ENCODE measurements at regions not wholly inside any gene's neighbourhood (a gene's known extent, or its start where the extent isn't known, plus 50 kb on each side); places are given as distances from the start of the nearest gene placed in this dataset.

GRCh38 chr14:96729889-96730288, 67.3 kb upstream of the VRK1 start:
- no peak for DNase-seq

DNA sequence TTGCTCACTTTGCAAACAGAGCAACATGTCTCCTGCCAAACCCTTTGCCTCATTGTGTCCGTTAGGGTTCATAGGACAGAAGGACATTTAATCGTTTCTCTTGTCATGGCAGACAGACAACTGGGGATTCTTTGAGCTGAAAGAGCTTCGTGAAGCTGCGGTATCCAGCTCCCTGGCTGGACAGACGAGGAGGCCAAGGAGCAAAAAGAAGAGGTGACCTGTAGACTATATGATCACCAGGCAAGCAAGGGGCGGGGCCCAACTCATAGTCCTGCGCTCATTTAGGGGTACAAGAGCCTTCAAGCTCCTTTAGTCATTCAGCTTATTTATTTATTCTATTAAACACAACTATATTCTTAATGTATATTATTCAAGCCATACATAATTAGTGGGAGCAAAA, 66.8 kb upstream of the VRK1 start:
- no peak for DNase-seq

DNA sequence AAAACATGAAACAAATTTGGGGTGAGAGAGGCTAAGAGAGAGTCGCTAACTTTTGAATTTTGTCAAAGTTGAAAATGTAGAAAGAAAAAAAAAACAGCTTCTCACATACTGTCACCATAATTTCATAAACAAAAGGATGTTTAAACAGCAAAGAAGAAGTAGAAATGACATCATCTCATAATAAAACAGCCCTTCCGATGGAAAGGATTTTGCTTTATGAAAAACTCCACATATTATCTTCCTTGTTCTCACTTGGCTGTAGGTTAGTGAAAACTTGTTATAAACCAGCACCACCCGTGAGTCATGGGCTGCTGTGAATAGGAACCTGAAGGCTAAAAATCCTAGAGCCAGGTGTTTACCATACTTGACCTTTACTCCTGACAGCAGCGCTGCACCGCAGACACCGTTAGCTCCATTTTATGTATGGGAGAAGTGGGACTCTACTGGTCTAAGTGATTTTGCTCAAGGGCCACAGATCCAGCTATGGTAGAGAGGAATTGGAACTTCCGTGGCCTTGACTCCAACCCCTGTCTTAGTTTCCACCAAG, 63.0 kb upstream of the VRK1 start:
- DNase-seq, result no peak

- DNase-seq, result no peak
Observed at GRCh38 chr14:96735526-96735925, 61.7 kb upstream of the VRK1 start.

DNA sequence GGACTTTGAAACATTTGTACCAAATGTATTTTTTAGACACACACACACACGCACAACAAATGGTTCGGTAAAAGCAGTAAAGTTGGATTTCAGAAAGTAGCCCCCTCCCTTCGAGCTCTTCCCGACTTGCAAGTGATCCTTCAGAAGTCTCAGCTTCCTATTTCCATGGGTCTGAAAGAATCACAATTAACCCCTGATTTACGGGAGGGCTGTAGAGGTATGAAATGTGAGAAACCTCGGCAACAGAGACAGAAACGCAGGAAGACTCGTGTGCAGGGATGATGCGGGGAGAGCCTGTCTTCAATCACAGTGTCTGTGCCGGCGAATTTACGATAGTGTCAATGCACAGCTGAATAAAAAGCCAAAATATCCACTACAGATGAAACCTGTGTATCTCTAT, 60.7 kb upstream of the VRK1 start:
- DNase-seq, result no peak

GRCh38 chr14:96737881-96738280, 59.3 kb upstream of the VRK1 start:
- no peak for DNase-seq

- no peak for DNase-seq
Observed at GRCh38 chr14:96739200-96739910, 57.8 kb upstream of the VRK1 start.

DNA sequence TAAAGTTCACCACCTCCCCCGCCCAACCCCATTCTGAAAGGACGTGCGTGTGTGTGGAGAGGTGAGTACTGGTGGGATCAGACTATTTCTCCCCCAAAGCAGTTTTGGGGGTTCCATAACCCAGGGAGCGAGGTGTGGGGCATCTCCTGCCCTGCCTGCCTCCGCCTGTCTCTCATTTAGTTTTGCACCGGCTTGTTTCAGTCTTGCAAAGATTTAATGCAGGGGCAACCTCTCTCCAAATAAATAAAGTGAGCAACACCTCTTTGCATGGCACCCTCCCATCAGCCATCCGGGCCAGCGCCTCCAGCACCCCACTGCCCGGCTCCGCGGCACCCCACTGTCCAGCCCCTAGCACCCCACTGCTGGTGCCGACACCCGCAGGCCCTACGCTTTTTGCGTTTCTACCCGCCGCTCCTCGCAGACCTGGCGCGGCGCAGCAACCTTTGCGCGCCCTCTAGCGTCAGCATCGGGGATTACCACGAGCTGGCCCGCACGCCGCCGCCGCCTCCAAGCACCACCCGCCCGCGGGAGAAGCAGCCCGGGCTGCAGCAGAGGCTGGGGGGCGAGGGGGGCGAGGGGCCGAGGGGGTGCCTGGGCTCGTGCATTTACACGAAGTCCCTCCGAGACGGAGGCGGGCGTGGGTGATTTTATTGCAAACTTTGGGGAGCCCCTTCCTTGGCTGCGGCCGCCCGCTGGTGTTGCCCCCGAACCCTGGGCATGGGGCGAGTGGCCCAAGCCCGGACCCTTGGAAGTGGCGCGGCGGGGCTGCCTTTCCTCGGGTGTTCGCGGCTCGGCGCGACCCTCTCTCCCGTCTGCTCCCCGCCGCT, 55.8 kb upstream of the VRK1 start:
- peak; percentile 68 for DNase-seq

- no peak for DNase-seq
Observed at GRCh38 chr14:96744262-96744661, 52.9 kb upstream of the VRK1 start.

GRCh38 chr14:96745500-96746051, 51.6 kb upstream of the VRK1 start:
- no peak for DNase-seq

DNA sequence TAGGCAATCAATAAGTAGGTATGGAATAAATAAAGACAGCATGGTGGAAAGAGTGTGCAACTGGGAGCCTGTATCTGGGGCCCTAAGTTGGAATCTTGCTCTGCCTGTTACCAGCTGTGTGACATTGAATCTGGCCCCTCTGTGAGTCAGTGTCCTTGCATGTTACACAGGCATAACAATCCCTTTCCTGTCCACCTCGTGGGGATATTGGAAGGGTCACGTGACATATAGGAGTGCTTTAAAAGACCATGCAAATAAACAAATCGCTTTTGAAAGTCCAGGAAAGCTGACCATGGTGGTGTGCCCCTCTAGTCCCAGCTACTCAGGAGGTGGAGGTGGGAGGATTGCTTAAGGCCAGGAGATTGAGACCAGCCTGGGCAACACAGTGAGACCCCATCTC, 51.1 kb upstream of the VRK1 start:
- DNase-seq, result peak; percentile 34

- no peak for DNase-seq
Observed at GRCh38 chr14:96747006-96747405, 50.2 kb upstream of the VRK1 start.

All from dermis blood vessel endothelial cell (primary cell).